GM12873 (cell line): ENCODE measurements at regions not wholly inside any gene's neighbourhood (a gene's known extent, or its start where the extent isn't known, plus 50 kb on each side); places are given as distances from the start of the nearest gene placed in this dataset.

Source experiments
- TF ChIP-seq, protein P1 (sequence below): IDR thresholded peaks from 2 replicates; pipeline ENCODE4 v1.5.1; 2012; ENCODE audit warnings: low read depth, mild to moderate bottlenecking, moderate library complexity, low read length, control low read depth; ENCODE audit not compliant: insufficient read depth; ENCODE audit errors: missing control alignments

DNA sequence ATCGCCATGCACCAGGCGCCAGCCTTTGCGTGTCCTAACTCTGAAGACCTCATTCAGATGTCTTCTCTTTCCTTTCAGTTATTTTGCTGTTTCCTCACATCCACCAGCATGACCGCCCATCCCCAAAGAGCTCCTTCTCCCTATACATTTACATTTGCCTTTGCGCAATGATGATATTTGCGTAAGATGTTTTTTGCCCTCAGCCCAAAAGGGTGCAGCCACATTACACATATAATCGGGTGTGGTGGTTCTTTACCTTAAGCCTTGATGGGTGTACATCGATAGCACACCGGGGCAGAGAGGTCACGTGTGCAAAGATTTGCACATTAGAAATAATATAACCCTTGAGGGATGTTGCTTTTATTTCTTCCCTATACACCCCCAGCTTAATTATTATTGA is 192.8 kb downstream of the HUNK start:
- TF ChIP-seq, protein P1, sequence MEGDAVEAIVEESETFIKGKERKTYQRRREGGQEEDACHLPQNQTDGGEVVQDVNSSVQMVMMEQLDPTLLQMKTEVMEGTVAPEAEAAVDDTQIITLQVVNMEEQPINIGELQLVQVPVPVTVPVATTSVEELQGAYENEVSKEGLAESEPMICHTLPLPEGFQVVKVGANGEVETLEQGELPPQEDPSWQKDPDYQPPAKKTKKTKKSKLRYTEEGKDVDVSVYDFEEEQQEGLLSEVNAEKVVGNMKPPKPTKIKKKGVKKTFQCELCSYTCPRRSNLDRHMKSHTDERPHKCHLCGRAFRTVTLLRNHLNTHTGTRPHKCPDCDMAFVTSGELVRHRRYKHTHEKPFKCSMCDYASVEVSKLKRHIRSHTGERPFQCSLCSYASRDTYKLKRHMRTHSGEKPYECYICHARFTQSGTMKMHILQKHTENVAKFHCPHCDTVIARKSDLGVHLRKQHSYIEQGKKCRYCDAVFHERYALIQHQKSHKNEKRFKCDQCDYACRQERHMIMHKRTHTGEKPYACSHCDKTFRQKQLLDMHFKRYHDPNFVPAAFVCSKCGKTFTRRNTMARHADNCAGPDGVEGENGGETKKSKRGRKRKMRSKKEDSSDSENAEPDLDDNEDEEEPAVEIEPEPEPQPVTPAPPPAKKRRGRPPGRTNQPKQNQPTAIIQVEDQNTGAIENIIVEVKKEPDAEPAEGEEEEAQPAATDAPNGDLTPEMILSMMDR, result no peak

DNA sequence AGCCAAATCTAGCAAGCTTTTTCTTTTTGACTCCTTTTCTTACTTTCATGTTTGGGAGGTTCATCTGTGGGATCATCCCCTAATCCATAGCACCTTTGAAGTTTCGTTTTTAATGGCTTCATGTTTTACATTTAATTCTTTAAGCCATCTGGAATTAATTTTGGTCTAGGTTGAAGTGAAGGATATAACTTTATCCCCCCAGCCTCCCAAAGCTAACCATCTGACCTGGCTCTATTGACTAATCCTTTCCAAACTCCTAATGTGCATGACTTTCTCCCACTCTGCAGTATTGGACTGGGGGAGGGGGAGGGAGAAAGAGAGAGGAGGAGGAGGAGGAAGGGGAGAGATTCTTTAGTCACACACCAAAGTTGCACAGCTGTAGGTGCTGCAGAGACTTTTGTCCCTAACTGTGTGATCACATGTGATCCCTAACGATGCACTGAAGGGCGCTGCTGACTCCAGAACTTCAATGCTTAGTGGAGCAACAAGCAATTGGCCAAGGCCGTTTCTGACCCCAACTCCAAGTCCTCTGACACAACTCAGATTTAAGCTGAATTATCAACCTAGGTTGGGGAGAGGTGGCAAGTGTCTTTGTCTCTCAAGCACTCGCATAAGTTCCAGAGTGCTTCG is 191.6 kb downstream of the HUNK start:
- TF ChIP-seq, protein P1, result no peak

DNA sequence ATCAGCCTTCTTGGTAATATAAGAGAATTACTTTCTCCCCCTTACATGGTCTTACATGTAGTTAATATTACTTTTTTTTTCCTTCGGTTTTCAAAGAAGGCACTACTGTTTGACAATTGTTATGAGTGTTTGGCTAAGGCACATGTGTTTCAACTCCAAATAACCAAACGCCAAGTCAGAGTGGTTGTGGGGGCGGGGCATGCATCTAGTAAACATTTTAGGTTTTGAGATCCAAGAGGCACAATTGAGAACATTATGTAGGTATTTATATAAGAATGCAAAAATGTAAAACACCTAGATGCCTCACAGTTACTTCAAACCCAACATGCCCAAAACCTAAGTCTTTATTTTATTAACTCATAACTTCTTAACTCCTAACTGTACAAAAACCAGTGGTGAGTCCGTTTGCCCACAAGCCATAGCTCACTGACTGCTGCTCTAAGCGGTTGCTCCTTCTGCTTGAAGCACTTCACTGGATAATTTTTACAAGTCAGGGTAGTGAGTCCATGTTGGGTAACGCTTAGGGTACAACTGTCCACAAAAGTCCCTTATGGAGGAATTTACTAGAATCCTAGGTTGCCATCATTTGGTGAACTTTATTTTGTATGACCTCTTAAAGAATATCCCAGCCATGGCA is 189.9 kb downstream of the HUNK start:
- TF ChIP-seq, protein P1, result no peak

DNA sequence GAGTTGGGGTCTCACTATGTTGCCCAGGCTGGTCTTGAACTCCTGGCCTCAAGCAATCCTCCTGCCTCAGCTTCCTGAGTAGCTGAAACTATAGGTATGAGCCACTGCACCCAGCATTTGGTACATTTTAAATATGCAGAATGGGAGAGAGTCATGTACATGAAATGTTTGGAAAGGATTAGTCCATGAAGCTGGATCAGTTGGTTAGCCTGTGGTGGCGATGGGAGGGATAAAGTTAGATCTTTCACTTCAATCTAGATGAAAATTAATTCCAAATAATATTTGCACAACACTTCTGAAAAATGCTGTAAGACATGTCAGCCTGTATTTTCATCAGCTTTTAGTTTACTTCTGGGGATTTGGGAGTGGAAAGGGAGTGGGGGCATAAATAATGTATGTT is 188.9 kb downstream of the HUNK start:
- TF ChIP-seq, protein P1, result no peak

DNA sequence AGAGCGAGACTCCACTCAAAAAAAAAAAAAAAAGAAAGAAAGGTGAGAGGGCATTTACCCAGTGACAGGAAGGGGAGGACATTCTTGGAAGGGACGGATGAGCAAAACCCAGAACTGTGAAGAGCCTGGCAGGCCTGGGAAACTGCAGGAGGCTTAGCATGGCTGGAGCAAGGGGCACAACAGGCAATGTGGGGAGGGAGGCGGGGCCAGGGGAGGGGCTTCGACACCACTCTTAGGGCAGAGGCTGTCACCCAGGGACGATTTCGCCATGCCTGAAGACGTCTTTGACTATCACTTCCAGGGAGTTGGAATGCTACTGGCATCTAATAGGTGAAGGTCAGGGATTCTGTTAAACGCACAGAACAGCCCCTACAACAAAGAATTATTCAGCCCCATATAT is 184.0 kb downstream of the HUNK start:
- TF ChIP-seq, protein P1, result no peak

DNA sequence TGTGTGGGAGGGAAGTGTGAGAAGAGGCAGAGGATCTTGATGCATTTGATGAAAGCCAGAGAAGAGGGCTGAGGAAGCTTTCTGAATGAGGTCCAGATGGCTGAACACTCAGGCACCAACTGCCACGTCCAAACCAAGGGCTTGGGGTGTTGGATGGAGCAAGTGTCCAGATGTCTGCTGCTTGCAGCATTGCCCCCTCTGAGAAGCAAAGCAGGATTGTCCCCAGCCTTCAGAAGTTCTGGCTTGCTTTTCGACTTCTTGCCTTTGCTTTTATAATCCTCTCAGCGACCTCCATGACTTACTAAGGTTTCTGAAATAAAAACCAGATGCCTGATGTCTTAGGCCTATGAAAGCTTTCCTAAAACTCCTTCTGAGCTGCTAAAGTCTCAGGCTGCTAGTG is 182.5 kb downstream of the HUNK start:
- TF ChIP-seq, protein P1, result no peak
